ENCODE measurements at regions not wholly inside any gene's neighbourhood (a gene's known extent, or its start where the extent isn't known, plus 50 kb on each side); places are given as distances from the start of the nearest gene placed in this dataset.

- no peak for DNase-seq (ENCODE audit: low spot score)
- no peak for TF ChIP-seq CTCF (IDR thresholded peaks at IDR 0.05; ENCODE audit: extremely low read depth, missing control alignments)
These were observed 987.4 kb downstream of the SUCLG1 start for GRCh38 chr2:83471655-83472054.

- DNase-seq (ENCODE audit: low spot score) = no peak
- TF ChIP-seq CTCF (IDR thresholded peaks at IDR 0.05; ENCODE audit: extremely low read depth, missing control alignments) = no peak
These were observed 988.2 kb downstream of the SUCLG1 start for GRCh38 chr2:83470928-83471327.

- no peak for DNase-seq (ENCODE audit: low spot score)
- TF ChIP-seq CTCF (IDR thresholded peaks at IDR 0.05; ENCODE audit: extremely low read depth, missing control alignments) = no peak
These were observed 994.6 kb downstream of the SUCLG1 start for GRCh38 chr2:83464444-83464843.

- no peak for TF ChIP-seq CTCF (IDR thresholded peaks at IDR 0.05; ENCODE audit: extremely low read depth, missing control alignments)
- no peak for DNase-seq (ENCODE audit: low spot score)
These were observed 996.2 kb downstream of the SUCLG1 start for GRCh38 chr2:83462881-83463280.

GRCh38 chr2:83461135-83461534 is 997.9 kb downstream of the SUCLG1 start:
- DNase-seq (ENCODE audit: low spot score) = no peak
- no peak for TF ChIP-seq CTCF (IDR thresholded peaks at IDR 0.05; ENCODE audit: extremely low read depth, missing control alignments)

GRCh38 chr2:83459456-83459855 is 999.6 kb downstream of the SUCLG1 start:
- DNase-seq (ENCODE audit: low spot score) = no peak
- no peak for TF ChIP-seq CTCF (IDR thresholded peaks at IDR 0.05; ENCODE audit: extremely low read depth, missing control alignments)

- DNase-seq (ENCODE audit: low spot score) = no peak
- TF ChIP-seq CTCF (IDR thresholded peaks at IDR 0.05; ENCODE audit: extremely low read depth, missing control alignments) = no peak
These were observed 1023.1 kb downstream of the SUCLG1 start for GRCh38 chr2:83435989-83436388.

All from GM20000 (cell line).